Left ventricle myocardium inferior (tissue), 1 donor: ENCODE measurements at regions not wholly inside any gene's neighbourhood (a gene's known extent, or its start where the extent isn't known, plus 50 kb on each side); places are given as distances from the start of the nearest gene placed in this dataset.
"Not testable (repeated sequence)": the region's sequence is repeated elsewhere in the genome, so short reads cannot be mapped to it uniquely, and the experiment has no call there.

ENCODE experiments used
- DNase-seq: peaks from one replicate; pipeline ENCODE4 v3.0.0-alpha.2; 2020
- H3K27ac ChIP-seq: fragments of 200-600 bp; replicated peaks from 2 replicates; pipeline ENCODE4 v1.8.0; 2021
- H3K27me3 ChIP-seq: fragments of 200-600 bp; 2 replicates; pipeline ENCODE4 v1.8.0; 2021; ENCODE audit warnings: low read depth
- H3K36me3 ChIP-seq: fragments of 200-600 bp; 2 replicates; pipeline ENCODE4 v1.8.0; 2021
- H3K4me1 ChIP-seq: fragments of 200-600 bp; 2 replicates; pipeline ENCODE4 v1.8.0; 2021
- H3K4me3 ChIP-seq: fragments of 200-600 bp; 2 replicates; pipeline ENCODE4 v1.8.0; 2021; ENCODE audit warnings: mild to moderate bottlenecking, moderate library complexity
- H3K9me3 ChIP-seq: fragments of 200-600 bp; replicated peaks from 2 replicates; pipeline ENCODE4 v1.8.0; 2021
- CTCF ChIP-seq: fragments of 200-600 bp; IDR thresholded peaks from 2 replicates; pipeline ENCODE4 v1.8.0; 2021; ENCODE audit warnings: antibody characterized with exemption, mild to moderate bottlenecking, borderline replicate concordance
- intact Hi-C: fragments of 100-400 bp; cut with micrococcal nuclease; formaldehyde crosslinking; loops from one replicate; pipeline ENCODE4 v1.11.0; 2022
- donor health status: DM: no; HTN: yes; CAD: no; lungs with severe emphysema.

DNA sequence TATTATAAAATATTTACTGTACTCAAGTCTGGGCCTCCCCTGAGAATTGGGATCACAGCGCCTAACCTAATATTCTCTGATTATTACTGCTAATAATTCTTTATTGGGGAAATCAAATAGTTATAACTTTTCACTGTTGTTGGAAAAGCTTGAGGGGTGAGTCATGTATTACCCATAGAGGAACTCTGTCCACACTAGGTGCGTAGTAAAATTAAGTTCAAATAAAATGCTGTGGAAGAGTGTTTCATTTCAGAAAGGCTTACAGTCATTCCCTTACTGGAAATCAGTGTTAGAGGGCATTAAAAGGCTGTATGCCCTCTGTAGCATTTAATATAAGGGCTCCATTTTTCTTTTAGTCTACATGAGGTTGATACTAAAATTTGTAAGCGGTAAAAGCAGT lies 135.0 kb upstream of the NFIA start:
- intact Hi-C loops, result no loop called here
- Histone ChIP-seq H3K9me3 (no peaks in the 10 kb centered on the region), H3K4me3 (no peak overlapping the region), H3K27me3 (no peaks in the 10 kb centered on the region), H3K27ac (no peak overlapping the region), H3K4me1 (peaks cover 29% of the 10 kb centered on the region), H3K36me3 (no peaks in the 10 kb centered on the region)
- no peak for TF ChIP-seq CTCF
- no peak for DNase-seq

DNA sequence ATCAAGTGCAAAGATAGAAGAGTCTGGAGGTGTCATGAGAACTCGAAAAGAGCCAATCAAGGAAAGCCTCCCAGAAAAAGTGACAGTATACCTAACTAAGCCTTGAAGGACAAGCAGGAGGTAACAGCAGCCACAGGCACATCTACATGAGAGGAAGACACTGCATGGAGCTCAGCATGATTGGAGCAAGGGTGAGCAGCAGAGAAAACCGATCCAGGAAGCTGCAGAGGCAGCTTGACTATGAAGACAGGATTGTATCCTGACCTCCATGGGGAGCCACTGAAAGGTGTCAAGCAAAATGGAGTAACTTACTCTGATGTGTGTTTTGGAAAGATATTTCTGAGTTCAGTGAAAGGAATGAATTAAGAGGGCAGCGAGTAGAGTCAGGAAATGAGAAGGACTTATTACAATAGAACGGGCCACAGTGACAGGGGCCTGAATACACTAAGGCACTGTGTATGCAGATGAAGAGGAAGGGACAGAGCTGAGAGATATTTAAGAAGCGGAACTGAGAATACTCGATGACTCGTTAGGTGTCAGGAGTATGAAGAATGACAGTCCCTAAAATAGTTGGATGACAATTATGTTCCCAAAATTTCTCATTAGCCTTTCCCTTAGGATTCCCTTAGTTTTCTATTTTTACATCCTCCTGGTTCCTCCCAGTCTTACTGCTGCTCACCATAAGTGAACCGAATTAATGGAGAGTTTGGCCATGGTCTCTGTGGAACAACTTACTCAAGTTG lies 139.3 kb upstream of the NFIA start:
- TF ChIP-seq CTCF, result no peak
- H3K4me3 ChIP-seq, result no peak overlapping the region
- H3K36me3 ChIP-seq, result no peaks in the 10 kb centered on the region
- H3K27me3 ChIP-seq, result no peaks in the 10 kb centered on the region
- peaks cover 14% of the 10 kb centered on the region for H3K4me1 ChIP-seq
- no peaks in the 10 kb centered on the region for H3K9me3 ChIP-seq
- H3K27ac ChIP-seq, result no peak overlapping the region
- intact Hi-C loops, result no loop called here
- DNase-seq, result no peak

- intact Hi-C loops, result no loop called here
- DNase-seq, result no peak
- Histone ChIP-seq H3K36me3 (no peaks in the 10 kb centered on the region), H3K9me3 (no peaks in the 10 kb centered on the region), H3K4me3 (no peak overlapping the region), H3K27ac (no peak overlapping the region), H3K27me3 (no peaks in the 10 kb centered on the region), H3K4me1 (peaks cover 18% of the 10 kb centered on the region)
- TF ChIP-seq CTCF, result no peak
These were observed 140.1 kb upstream of the NFIA start for GRCh38 chr1:60942291-60942690.

GRCh38 chr1:60940685-60941084 lies 141.7 kb upstream of the NFIA start:
- intact Hi-C loops, H3K27me3 ChIP-seq, H3K36me3 ChIP-seq, H3K9me3 ChIP-seq, DNase-seq, H3K4me3 ChIP-seq, H3K27ac ChIP-seq: not testable (repeated sequence)
- H3K4me1 ChIP-seq, result peaks cover 33% of the 10 kb centered on the region

DNA sequence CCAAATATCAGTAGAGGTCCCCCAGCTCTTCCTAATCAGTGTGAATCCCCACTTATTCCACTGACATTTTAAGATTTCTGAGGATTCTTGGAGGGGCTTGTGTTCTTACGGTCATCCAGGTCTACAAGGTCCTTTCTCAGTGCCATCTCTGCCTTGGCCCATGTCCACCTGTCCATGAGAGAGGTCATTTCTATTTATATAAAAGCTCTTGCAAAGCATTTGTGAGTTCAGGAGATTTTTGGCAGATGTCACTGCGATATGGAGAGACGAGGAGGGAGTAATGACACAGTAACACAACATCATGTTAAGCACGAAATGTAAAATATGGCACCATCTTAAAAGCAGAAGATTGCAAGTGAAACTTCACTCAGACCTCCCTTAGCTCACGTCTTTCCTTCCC lies 144.6 kb upstream of the NFIA start:
- Histone ChIP-seq H3K27ac (no peak overlapping the region), H3K36me3 (no peaks in the 10 kb centered on the region), H3K9me3 (no peaks in the 10 kb centered on the region), H3K4me1 (peaks cover 23% of the 10 kb centered on the region), H3K4me3 (no peak overlapping the region), H3K27me3 (no peaks in the 10 kb centered on the region)
- no peak for TF ChIP-seq CTCF
- intact Hi-C loops, result no loop called here
- DNase-seq, result no peak

DNA sequence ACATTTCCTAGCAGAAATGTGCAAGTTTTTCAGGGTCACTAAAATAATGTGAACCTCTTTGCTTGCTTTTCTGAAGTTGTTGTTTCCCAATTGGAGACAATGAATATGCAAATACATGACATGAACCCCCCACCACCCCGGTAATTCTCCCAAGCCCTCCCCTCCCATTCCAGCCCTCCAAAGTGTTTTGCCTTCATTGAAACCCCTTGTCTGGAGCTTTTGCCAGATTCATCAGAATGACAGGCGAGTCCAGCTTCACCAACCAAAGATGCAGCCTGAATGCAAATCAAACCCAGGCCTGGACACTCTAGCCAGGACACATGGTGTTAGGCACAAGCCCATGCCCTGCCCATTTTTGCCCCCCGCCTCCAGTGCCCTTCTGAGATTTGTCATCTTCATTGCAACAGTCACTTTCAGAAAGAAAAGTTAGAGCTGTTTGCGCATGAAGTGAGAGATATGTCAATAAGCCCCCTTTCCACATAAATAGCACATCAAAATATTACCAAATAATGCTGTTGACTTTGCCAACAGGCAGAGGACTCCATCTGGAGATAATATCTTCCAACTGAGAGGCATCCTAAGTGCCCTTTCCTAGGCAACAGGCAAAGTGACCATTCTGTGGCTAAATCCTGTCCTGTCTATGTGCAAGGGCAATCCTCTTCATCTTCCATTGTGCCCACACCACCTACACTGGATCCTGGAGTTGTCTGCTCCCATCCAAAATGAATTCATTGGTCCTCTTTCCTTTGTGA lies 145.6 kb upstream of the NFIA start:
- no peak for DNase-seq
- H3K9me3 ChIP-seq, result no peaks in the 10 kb centered on the region
- H3K4me1 ChIP-seq, result peaks cover 22% of the 10 kb centered on the region
- intact Hi-C loops, result no loop called here
- H3K27ac ChIP-seq, result no peak overlapping the region
- no peak for TF ChIP-seq CTCF
- no peaks in the 10 kb centered on the region for H3K36me3 ChIP-seq
- no peak overlapping the region for H3K4me3 ChIP-seq
- H3K27me3 ChIP-seq, result no peaks in the 10 kb centered on the region
